ENCODE measurements at regions not wholly inside any gene's neighbourhood (a gene's known extent, or its start where the extent isn't known, plus 50 kb on each side); places are given as distances from the start of the nearest gene placed in this dataset.
"Not testable (repeated sequence)": the region's sequence is repeated elsewhere in the genome, so short reads cannot be mapped to it uniquely, and the experiment has no call there.

GRCh38 chr15:24848050-24848449, 106.7 kb upstream of the SNRPN start:
- DNase-seq (ENCODE audit: low read depth), result no peak

GRCh38 chr15:24856397-24857390, 98.1 kb upstream of the SNRPN start:
- no peak for DNase-seq (ENCODE audit: low read depth)

GRCh38 chr15:24857763-24858162, 97.0 kb upstream of the SNRPN start:
- no peak for DNase-seq (ENCODE audit: low read depth)

GRCh38 chr15:24858183-24858582, 96.6 kb upstream of the SNRPN start:
- DNase-seq (ENCODE audit: low read depth), result not testable (repeated sequence)

GRCh38 chr15:24858737-24859601, 95.8 kb upstream of the SNRPN start:
- no peak for DNase-seq (ENCODE audit: low read depth)

GRCh38 chr15:24861014-24861690, 93.6 kb upstream of the SNRPN start:
- DNase-seq (ENCODE audit: low read depth), result no peak

- no peak for DNase-seq (ENCODE audit: low read depth)
These were observed 91.9 kb upstream of the SNRPN start for GRCh38 chr15:24862726-24863521.

GRCh38 chr15:24865303-24865702, 89.5 kb upstream of the SNRPN start:
- no peak for DNase-seq (ENCODE audit: low read depth)

- no peak for DNase-seq (ENCODE audit: low read depth)
These were observed 77.6 kb upstream of the SNRPN start for GRCh38 chr15:24877174-24877573.

- no peak for DNase-seq (ENCODE audit: low read depth)
These were observed 76.6 kb upstream of the SNRPN start for GRCh38 chr15:24878153-24878552.

GRCh38 chr15:24879492-24879891, 75.3 kb upstream of the SNRPN start:
- no peak for DNase-seq (ENCODE audit: low read depth)

- DNase-seq (ENCODE audit: low read depth), result no peak
These were observed 74.1 kb upstream of the SNRPN start for GRCh38 chr15:24880663-24881062.

- DNase-seq (ENCODE audit: low read depth), result no peak
These were observed 68.2 kb upstream of the SNRPN start for GRCh38 chr15:24886538-24886937.

GRCh38 chr15:24898715-24899272, 56.0 kb upstream of the SNRPN start:
- DNase-seq (ENCODE audit: low read depth), result no peak

- DNase-seq (ENCODE audit: low read depth), result no peak
These were observed 55.4 kb upstream of the SNRPN start for GRCh38 chr15:24899367-24899766.

- DNase-seq (ENCODE audit: low read depth), result no peak
These were observed 55.0 kb upstream of the SNRPN start for GRCh38 chr15:24899795-24900194.

GRCh38 chr15:24901409-24901808, 53.4 kb upstream of the SNRPN start:
- no peak for DNase-seq (ENCODE audit: low read depth)
